Neutrophil (primary cell): ENCODE measurements at regions not wholly inside any gene's neighbourhood (a gene's known extent, or its start where the extent isn't known, plus 50 kb on each side); places are given as distances from the start of the nearest gene placed in this dataset.

Experiments used
- H3K27ac ChIP-seq: fragments of 200-600 bp; sonication (generic); 2 replicates; pipeline ENCODE4 v1.5.1; 2016; ENCODE audit warnings: mild to moderate bottlenecking, moderate library complexity
- H3K27me3 ChIP-seq: fragments of 200-600 bp; sonication (generic); 2 replicates; pipeline ENCODE4 v1.6.0; 2016; ENCODE audit warnings: mild to moderate bottlenecking
- H3K36me3 ChIP-seq: fragments of 200-600 bp; sonication (generic); 2 replicates; pipeline ENCODE4 v1.5.1; 2017
- H3K4me1 ChIP-seq, 2 experiments: fragments of 200-600 bp in 1 of 2; sonication (generic) in 1 of 2; 1 replicate in 1 of 2; 2 replicates in 1 of 2; pipeline versions ENCODE4 v1.5.1 to v1.6.1; 2013 to 2016; ENCODE audit warnings: low read depth in 1 of 2, low read length in 1 of 2, mild to moderate bottlenecking in 1 of 2, moderate library complexity in 1 of 2; ENCODE audit not compliant: control insufficient read depth in 1 of 2, insufficient read depth in 1 of 2
- H3K4me3 ChIP-seq, 2 experiments: fragments of 200-600 bp in 1 of 2; sonication (generic) in 1 of 2; 1 replicate in 1 of 2; 2 replicates in 1 of 2; pipeline ENCODE4 v1.5.1; 2013 to 2016; ENCODE audit warnings: low read depth in 1 of 2, low read length in 1 of 2, mild to moderate bottlenecking in 1 of 2, moderate library complexity in 1 of 2
- H3K9me3 ChIP-seq: fragments of 200-600 bp; sonication (generic); 2 replicates; pipeline ENCODE4 v1.5.1; 2016
- CTCF ChIP-seq: fragments of 200-600 bp; sonication (generic); IDR thresholded peaks from 2 replicates; pipeline ENCODE4 v1.5.1; 2016; ENCODE audit warnings: antibody characterized with exemption

GRCh38 chr6:144935661-144936060, 650.5 kb downstream of the UTRN start:
- Histone ChIP-seq H3K36me3 (no peaks in the 10 kb centered on the region), H3K4me1 (peaks cover 3 to 16% of the 10 kb centered on the region in 2 experiments), H3K27ac (no peak overlapping the region), H3K4me3 (no peak overlapping the region), H3K9me3 (no peaks in the 10 kb centered on the region), H3K27me3 (no peaks in the 10 kb centered on the region)
- no peak for TF ChIP-seq CTCF

GRCh38 chr6:144936764-144937163, 651.6 kb downstream of the UTRN start:
- Histone ChIP-seq H3K4me3 (no peak overlapping the region), H3K36me3 (no peaks in the 10 kb centered on the region)
- TF ChIP-seq CTCF = no peak

GRCh38 chr6:144939921-144940320, 654.8 kb downstream of the UTRN start:
- no peaks in the 10 kb centered on the region for H3K36me3 ChIP-seq
- no peaks in the 10 kb centered on the region for H3K9me3 ChIP-seq
- H3K4me3 ChIP-seq = no peak overlapping the region
- no peaks in the 10 kb centered on the region for H3K27me3 ChIP-seq
- H3K4me1 ChIP-seq = no peaks in the 10 kb centered on the region
- TF ChIP-seq CTCF = no peak
- no peak overlapping the region for H3K27ac ChIP-seq

More at GRCh38 chr6:144936764-144937163, 651.6 kb downstream of the UTRN start:
- Histone ChIP-seq H3K9me3 (no peaks in the 10 kb centered on the region), H3K27me3 (no peaks in the 10 kb centered on the region), H3K4me1 (peaks cover 3 to 10% of the 10 kb centered on the region in 2 experiments), H3K27ac (no peak overlapping the region)

GRCh38 chr6:144944106-144944505, 659.0 kb downstream of the UTRN start:
- no peak for TF ChIP-seq CTCF
- no peaks in the 10 kb centered on the region for H3K9me3 ChIP-seq
- no peaks in the 10 kb centered on the region for H3K4me1 ChIP-seq
- H3K4me3 ChIP-seq = no peak overlapping the region
- no peak overlapping the region for H3K27ac ChIP-seq
- H3K27me3 ChIP-seq = no peaks in the 10 kb centered on the region
- no peaks in the 10 kb centered on the region for H3K36me3 ChIP-seq

- H3K27ac ChIP-seq = no peak overlapping the region
- H3K4me1 ChIP-seq = no peaks in the 10 kb centered on the region
Observed at GRCh38 chr6:144947398-144947976, 662.4 kb downstream of the UTRN start.

More at GRCh38 chr6:144947398-144947976, 662.4 kb downstream of the UTRN start:
- Histone ChIP-seq H3K9me3 (no peaks in the 10 kb centered on the region), H3K36me3 (no peaks in the 10 kb centered on the region), H3K27me3 (no peaks in the 10 kb centered on the region), H3K4me3 (no peak overlapping the region)
- no peak for TF ChIP-seq CTCF
